GM18499 (cell line): ENCODE measurements at regions not wholly inside any gene's neighbourhood (a gene's known extent, or its start where the extent isn't known, plus 50 kb on each side); places are given as distances from the start of the nearest gene placed in this dataset.
"Not testable (repeated sequence)": the region's sequence is repeated elsewhere in the genome, so short reads cannot be mapped to it uniquely, and the experiment has no call there.

Experiments
- ATAC-seq: cut with Tn5 transposase; IDR thresholded peaks from one replicate; pipeline ENCODE4 v1.9.1; 2021; ENCODE audit warnings: moderate number of reproducible peaks; ENCODE audit not compliant: insufficient read depth, unreplicated experiment

- no peak for ATAC-seq
Measured at GRCh38 chr9:86594724-86595123, 240.5 kb upstream of the TUT7 start.

- ATAC-seq, result no peak
Measured at GRCh38 chr9:86591472-86591871, 237.3 kb upstream of the TUT7 start.

GRCh38 chr9:86589730-86590129, 235.5 kb upstream of the TUT7 start:
- ATAC-seq, result no peak

GRCh38 chr9:86589273-86589672, 235.1 kb upstream of the TUT7 start:
- ATAC-seq, result no peak

DNA sequence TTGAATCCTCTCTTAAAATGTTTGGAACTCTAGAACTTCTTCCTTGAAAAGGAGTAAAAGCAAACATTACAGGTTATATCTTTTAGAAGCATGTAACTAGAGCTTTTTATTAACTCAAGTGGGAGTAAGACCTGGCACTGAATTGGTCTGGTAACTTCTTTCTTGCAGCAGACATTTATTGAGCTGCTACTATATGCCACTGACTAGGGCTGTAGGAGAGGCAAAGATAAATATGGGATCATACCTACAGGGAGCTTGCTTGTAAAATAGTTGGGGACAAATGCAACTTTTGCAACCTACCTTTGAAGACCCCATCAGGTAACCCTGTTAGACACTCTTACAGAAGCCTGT, 231.9 kb upstream of the TUT7 start:
- no peak for ATAC-seq

- ATAC-seq, result no peak
Measured at GRCh38 chr9:86585422-86586143, 231.4 kb upstream of the TUT7 start.

DNA sequence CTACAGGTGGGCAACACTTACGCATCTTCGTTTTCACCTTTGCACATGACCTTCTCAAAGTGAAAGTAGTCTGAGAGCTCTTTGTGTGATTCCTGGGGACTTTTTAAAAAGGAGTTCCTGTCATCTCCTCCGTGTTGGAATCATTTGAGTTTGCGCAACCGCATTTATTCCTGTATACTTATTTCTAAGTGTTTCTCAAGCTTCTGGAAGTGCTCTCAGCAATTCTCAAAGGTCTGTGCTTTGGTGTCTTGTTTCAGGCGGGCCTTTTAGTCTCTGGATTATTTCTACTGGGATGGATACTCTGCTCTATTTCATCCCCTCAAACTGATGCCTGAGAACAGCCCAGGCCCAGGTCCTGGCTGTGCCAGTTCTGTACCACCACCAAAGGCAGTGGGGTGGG, 226.5 kb upstream of the TUT7 start:
- no peak for ATAC-seq

GRCh38 chr9:86578722-86579121, 224.5 kb upstream of the TUT7 start:
- no peak for ATAC-seq

- no peak for ATAC-seq
Measured at GRCh38 chr9:86577420-86578333, 223.5 kb upstream of the TUT7 start.

DNA sequence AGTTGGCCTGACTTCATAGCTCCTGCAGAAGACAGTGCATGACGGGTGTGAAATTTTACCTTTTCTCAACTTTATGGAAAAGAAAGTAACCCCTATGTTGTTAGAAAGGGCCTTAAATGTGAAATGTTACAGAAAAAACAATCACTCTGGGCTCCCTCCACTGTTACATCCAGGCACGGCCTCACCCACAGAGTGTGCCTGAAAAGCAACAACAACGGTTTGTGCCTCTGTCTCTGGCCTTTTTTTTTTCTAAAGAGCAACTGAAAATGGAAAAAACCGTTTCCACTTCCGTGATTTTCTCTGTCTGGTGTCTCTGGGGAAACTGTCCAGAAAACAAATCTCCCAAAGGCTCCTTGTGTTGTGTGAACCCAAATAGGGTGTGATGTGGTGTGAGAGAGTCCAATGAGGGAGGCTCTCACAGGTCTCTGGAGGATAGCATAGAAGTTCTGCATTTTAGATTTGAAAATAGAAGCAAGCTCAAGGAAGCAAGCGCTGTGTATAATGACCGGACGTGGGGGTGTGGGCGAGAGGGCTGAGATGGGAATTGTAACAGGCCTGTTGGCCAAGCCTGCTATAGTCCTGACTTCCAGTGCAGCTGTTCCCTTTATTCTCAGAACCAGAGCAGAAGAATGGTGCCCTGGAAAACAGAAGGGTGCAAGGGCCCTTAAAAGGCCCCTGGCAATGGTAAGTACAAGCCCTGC, 221.8 kb upstream of the TUT7 start:
- no peak for ATAC-seq

- ATAC-seq, result no peak
Measured at GRCh38 chr9:86575137-86575536, 220.9 kb upstream of the TUT7 start.

GRCh38 chr9:86573886-86574285, 219.7 kb upstream of the TUT7 start:
- ATAC-seq, result no peak

DNA sequence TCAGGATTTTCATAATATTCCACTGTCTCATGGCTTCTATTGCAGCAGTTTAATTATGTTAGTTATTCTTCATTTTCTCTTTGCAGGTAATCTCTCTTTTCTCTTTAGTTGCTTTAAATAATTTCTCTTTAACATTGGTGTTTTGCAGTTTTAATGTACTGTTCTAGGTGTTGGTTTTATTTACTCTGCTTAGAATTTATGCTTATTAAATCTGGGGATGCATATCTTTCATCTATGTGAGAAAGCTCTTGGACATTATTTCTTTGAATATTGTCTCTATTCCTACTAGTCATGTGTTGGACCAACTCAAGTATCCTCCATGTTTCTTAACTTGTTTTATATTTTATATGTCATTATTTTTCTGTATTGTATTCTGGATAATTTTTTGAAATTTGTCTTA, 218.7 kb upstream of the TUT7 start:
- no peak for ATAC-seq

DNA sequence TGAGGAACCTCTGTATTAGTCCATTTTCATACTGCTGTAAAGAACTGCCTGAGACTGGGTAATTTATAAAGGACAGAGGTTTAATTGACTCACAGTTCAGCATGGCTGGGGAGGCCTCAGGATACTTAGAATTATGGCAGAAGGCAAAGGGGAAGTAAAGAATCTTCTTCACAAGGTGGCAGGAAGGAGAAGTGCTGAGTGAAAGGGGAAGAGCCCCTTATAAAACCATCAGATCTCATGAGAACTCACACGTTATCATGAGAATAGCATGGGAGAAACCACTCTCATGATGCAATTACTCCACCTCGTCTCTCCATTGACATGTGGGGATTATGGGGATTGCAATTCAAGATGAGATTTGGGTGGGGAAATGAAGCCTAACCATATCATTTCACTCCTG, 211.4 kb upstream of the TUT7 start:
- not testable (repeated sequence) for ATAC-seq

DNA sequence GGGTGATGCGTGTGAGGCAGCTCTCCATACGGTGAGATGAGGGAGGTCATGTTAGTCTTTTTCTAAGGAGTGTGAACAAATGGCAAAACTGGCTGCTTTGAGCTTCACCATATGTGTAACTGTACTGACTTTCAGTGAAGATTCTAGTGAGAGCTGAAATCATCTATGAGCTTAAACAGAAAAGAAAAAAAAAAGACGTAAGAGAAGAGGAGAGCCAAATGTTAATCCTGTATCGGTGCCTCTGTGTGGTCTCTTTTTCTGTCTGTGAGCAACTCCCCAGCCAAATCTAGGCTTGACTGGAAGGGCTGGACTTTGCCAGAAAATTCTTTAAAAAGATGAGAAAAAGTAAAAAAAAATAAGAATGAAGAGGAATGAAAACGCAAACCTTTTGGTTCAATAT, 209.7 kb upstream of the TUT7 start:
- ATAC-seq, result no peak

DNA sequence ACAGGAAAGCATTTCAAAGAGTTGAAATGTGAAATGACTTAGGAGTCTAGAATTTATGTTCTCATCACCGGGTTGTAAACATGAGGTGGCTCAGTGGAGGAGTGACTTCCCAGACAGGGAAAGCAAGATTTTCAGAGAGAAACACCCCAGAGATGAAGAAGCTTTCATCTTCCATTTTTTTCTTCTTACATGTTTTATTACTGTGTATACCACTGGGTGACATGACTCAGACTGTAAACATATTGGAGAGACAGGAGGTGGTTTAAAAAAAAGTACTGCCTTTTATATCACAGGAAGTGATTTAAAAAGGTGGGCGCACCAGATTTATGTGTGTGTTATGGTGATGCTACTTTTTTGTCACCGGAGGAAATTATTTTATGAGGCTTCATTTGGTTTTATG, 209.1 kb upstream of the TUT7 start:
- no peak for ATAC-seq

DNA sequence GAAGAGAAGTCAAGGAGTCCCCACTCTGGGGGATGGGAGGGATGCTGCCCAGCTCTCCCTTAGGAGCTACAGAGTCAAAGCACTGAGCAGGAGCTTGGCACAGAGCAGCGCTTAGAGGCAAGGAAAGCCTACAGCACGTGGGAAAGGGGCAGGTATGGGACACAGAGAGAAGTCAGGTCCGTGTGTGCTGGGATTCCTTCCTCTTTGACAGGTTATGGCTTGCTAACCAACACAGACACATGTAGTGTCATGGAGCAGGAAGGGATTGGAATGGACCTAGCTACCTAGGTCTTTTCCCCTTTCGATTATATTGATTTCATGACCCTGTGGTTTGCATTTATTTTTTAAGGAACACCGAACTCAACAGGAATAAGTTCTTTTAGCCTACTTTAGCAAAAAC, 208.5 kb upstream of the TUT7 start:
- ATAC-seq, result no peak

GRCh38 chr9:86557918-86558317, 203.7 kb upstream of the TUT7 start:
- no peak for ATAC-seq

GRCh38 chr9:86557063-86557766, 203.0 kb upstream of the TUT7 start:
- no peak for ATAC-seq

DNA sequence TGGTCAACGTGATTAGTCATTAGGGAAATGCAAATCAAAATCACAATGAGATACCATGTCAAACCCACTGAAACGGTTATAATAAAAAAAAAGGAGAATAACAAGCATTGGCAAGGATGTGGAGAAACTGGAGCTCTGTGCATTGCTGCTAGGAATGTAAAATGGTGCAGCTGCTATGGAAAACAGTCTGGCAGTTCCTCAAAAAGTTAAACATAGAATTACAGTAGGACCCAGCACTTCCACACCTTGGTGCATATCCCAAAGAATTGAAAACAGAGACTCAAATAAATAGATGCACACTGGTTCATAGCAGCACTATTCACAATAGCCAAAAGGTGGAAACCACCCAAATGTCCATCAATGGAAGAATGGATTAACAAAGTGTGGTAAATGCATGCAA, 201.5 kb upstream of the TUT7 start:
- ATAC-seq, result no peak

GRCh38 chr9:86550401-86550800, 196.2 kb upstream of the TUT7 start:
- no peak for ATAC-seq
